Heart left ventricle (tissue), 16 donors: ENCODE measurements at regions not wholly inside any gene's neighbourhood (a gene's known extent, or its start where the extent isn't known, plus 50 kb on each side); places are given as distances from the start of the nearest gene placed in this dataset.

Source experiments
- ATAC-seq, 4 donors: fragments of 200-7000 bp; cut with Tn5 transposase; one replicate each; pipeline ENCODE4 v1.9.1; 2020 to 2022; ENCODE audit warnings: moderate library complexity in 4 of 4, mild to moderate bottlenecking in 3 of 4, moderate number of reproducible peaks in 1 of 4
- DNase-seq, 5 donors: peaks; one replicate each; pipeline ENCODE4 v3.0.0-alpha.2; 2020
- H3K27ac ChIP-seq, 12 donors: fragments of 200-600 bp; sonication (generic) in 4 of 12; one replicate each; pipeline versions ENCODE4 v1.5.0 to v1.8.0; 2016 to 2022; ENCODE audit warnings: mild to moderate bottlenecking in 2 of 12
- H3K27me3 ChIP-seq, 9 donors: fragments of 200-600 bp; sonication (generic) in 2 of 9; one replicate each; pipeline versions ENCODE4 v1.5.1 to v1.8.0; 2016 to 2022; ENCODE audit warnings: mild to moderate bottlenecking in 3 of 9
- H3K36me3 ChIP-seq, 9 donors: fragments of 200-600 bp; sonication (generic) in 2 of 9; one replicate each; pipeline versions ENCODE4 v1.5.0 to v1.8.0; 2018 to 2022; ENCODE audit warnings: mild to moderate bottlenecking in 2 of 9
- H3K4me1 ChIP-seq, 12 donors: fragments of 200-600 bp; sonication (generic) in 4 of 12; one replicate each; pipeline versions ENCODE4 v1.5.0 to v1.8.0; 2016 to 2022; ENCODE audit warnings: mild to moderate bottlenecking in 3 of 12
- H3K4me3 ChIP-seq, 12 donors: fragments of 200-600 bp; sonication (generic) in 4 of 12; one replicate each; pipeline versions ENCODE4 v1.5.0 to v1.8.0; 2017 to 2022; ENCODE audit warnings: mild to moderate bottlenecking in 9 of 12, moderate library complexity in 4 of 12
- H3K9me3 ChIP-seq, 12 donors: fragments of 200-600 bp; sonication (generic) in 4 of 12; one replicate each; pipeline versions ENCODE4 v1.5.0 to v1.8.0; 2016 to 2022; ENCODE audit warnings: mild to moderate bottlenecking in 1 of 12
- CTCF ChIP-seq, 12 donors: fragments of 200-600 bp; sonication (generic) in 4 of 12; IDR thresholded peaks; one replicate each; pipeline versions ENCODE4 v1.5.0 to v1.8.0; 2018 to 2022; ENCODE audit warnings: antibody characterized with exemption in 12 of 12, mild to moderate bottlenecking in 5 of 12
- POLR2A ChIP-seq, 2 donors: fragments of 450-650 bp; IDR thresholded peaks; one replicate each; pipeline ENCODE4 v1.6.1; 2017; ENCODE audit warnings: antibody characterized with exemption in 2 of 2, mild to moderate bottlenecking in 2 of 2, moderate library complexity in 2 of 2
- WGBS, 4 donors: extraction: QIAGEN DNeasy Blood & Tissue Kit in 2 of 4; methylation state at CpG; one replicate each; pipeline versions ENCODE4 v1.1.5 to v1.1.7; 2013 to 2018; 5-methylcytosine and 5-hydroxymethylcytosine counted together
- intact Hi-C, 10 donors: fragments of 100-400 bp; cut with DNase I; formaldehyde crosslinking; loops; one replicate each; pipeline versions ENCODE4 v1.11.1 to v1.14.2; 2022
- donor health status: ischemic (EF 13 %, LVEDD 7.1; RV severe dilation, severe dysfunction).
- donor health status: healthy with polysubstance abuse.
- donor health status: DM: no; HTN: yes; CAD: no.
- donor health status: DM: no; HTN: no; CAD: no.
- donor health status: ischemic (EF 25% LVEDD 6.9; RV normal size, moderate dysfunction).
- donor health status: ischemic (EF 25% LVEDD 5.7; RV mildly dilated, moderate dysfunction).
- donor health status: healthy.
- donor health status: DM: yes; HTN: yes; CAD: no.
- donor health status: ischemic (EF 35%, LVEDD 5.7; RV mildly dilated, moderate dysfunction).
- donor health status: nonischemic (EF 11% LVEDD 7.7; RV severe dilation, severe dysfunction).
- donor health status: DM: yes; HTN: yes; CAD: no.
- donor health status: PGD.
- donor health status: ischemic (EF 29% LVEDD 5.4; RV normal size, mild dysfunction).
- donor health status: nonischemic (EF 23%, LVEDD 6.1; RV moderate dilation, normal function).

GRCh38 chr12:83318386-83319098 lies 631.8 kb downstream of the TMTC2 start:
- TF ChIP-seq CTCF (IDR thresholded peaks at IDR 0.05) (no peak), POLR2A (IDR thresholded peaks at IDR 0.05) (no peak)
- no peaks in the 10 kb centered on the region for H3K9me3 ChIP-seq
- peak in 2 of 4 donors; percentile 45 to 46 for ATAC-seq
- WGBS, 4 donors: 17 to 41% (median 25%) methylated on average over 1 of the region's 1 CpG
- no peak overlapping the region for H3K4me3 ChIP-seq
- H3K36me3 ChIP-seq: no peaks in the 10 kb centered on the region
- peaks cover 0 to 5% (median 0%) of the 10 kb centered on the region in 12 donors for H3K4me1 ChIP-seq
- intact Hi-C loops: no loop called here
- peak overlapping the region in 1 of 12 donors; percentile 44 for H3K27ac ChIP-seq
- DNase-seq: no peak
- H3K27me3 ChIP-seq: no peaks in the 10 kb centered on the region

- Histone ChIP-seq H3K36me3 (no peaks in the 10 kb centered on the region), H3K27ac (no peak overlapping the region), H3K4me3 (no peak overlapping the region), H3K27me3 (no peaks in the 10 kb centered on the region), H3K9me3 (no peaks in the 10 kb centered on the region), H3K4me1 (peaks cover 0 to 5% (median 0%) of the 10 kb centered on the region in 12 donors)
- ATAC-seq (no peak), DNase-seq (no peak)
- TF ChIP-seq CTCF (IDR thresholded peaks at IDR 0.05) (no peak), POLR2A (IDR thresholded peaks at IDR 0.05) (no peak)
- WGBS, 4 donors: 88 to 96% (median 93%) methylated on average over 3 of the region's 3 CpGs
- intact Hi-C loops: no loop called here
These were observed 630.9 kb downstream of the TMTC2 start for GRCh38 chr12:83317595-83317994.

GRCh38 chr12:83313827-83314226 lies 627.1 kb downstream of the TMTC2 start:
- intact Hi-C loops: no loop called here
- no peak for ATAC-seq

GRCh38 chr12:83313322-83313721 lies 626.6 kb downstream of the TMTC2 start:
- intact Hi-C loops: no loop called here
- Histone ChIP-seq H3K27me3 (no peaks in the 10 kb centered on the region), H3K4me3 (no peak overlapping the region), H3K9me3 (no peaks in the 10 kb centered on the region), H3K4me1 (peaks cover 0 to 3% (median 0%) of the 10 kb centered on the region in 12 donors), H3K36me3 (no peaks in the 10 kb centered on the region), H3K27ac (no peak overlapping the region)
- DNase-seq (no peak), ATAC-seq (no peak)
- WGBS, 4 donors: 89 to 91% (median 91%) methylated on average over 2 of the region's 2 CpGs
- TF ChIP-seq CTCF (IDR thresholded peaks at IDR 0.05) (no peak), POLR2A (IDR thresholded peaks at IDR 0.05) (no peak)

More at GRCh38 chr12:83313827-83314226, 627.1 kb downstream of the TMTC2 start:
- no peak overlapping the region for H3K4me3 ChIP-seq
- H3K36me3 ChIP-seq: no peaks in the 10 kb centered on the region
- H3K9me3 ChIP-seq: no peaks in the 10 kb centered on the region
- TF ChIP-seq POLR2A (IDR thresholded peaks at IDR 0.05) (no peak), CTCF (IDR thresholded peaks at IDR 0.05) (no peak)
- no peak for DNase-seq
- H3K4me1 ChIP-seq: peaks cover 0 to 5% (median 0%) of the 10 kb centered on the region in 12 donors
- H3K27me3 ChIP-seq: no peaks in the 10 kb centered on the region
- no peak overlapping the region for H3K27ac ChIP-seq
